ENCODE measurements at regions not wholly inside any gene's neighbourhood (a gene's known extent, or its start where the extent isn't known, plus 50 kb on each side); places are given as distances from the start of the nearest gene placed in this dataset.
"Not testable (repeated sequence)": the region's sequence is repeated elsewhere in the genome, so short reads cannot be mapped to it uniquely, and the experiment has no call there.

GRCh38 chr6:125623085-125623484, 126.3 kb upstream of the HEY2 start:
- ChIA-PET POLR2A (no interaction called here), CTCF (no interaction called here)
- Mint-ChIP-seq H3K27me3 (ENCODE audit: low read depth) (peaks cover 19% of the 10 kb centered on the region), H3K27ac (no peak overlapping the region), H3K4me3 (no peak overlapping the region), H3K4me1 (ENCODE audit: low read depth) (no peaks in the 10 kb centered on the region), H3K9me3 (ENCODE audit: insufficient read depth) (no peaks in the 10 kb centered on the region), H3K36me3 (ENCODE audit: low read depth) (no peaks in the 10 kb centered on the region)
- no peak for ATAC-seq
- no peak for DNase-seq

GRCh38 chr6:125631165-125631564, 118.3 kb upstream of the HEY2 start:
- CTCF ChIA-PET: no interaction called here
- POLR2A ChIA-PET: no interaction called here
- H3K36me3 Mint-ChIP-seq (ENCODE audit: low read depth): no peaks in the 10 kb centered on the region
- no peak overlapping the region for H3K27ac Mint-ChIP-seq
- no peak overlapping the region for H3K4me3 Mint-ChIP-seq
- H3K4me1 Mint-ChIP-seq (ENCODE audit: low read depth): no peaks in the 10 kb centered on the region
- H3K9me3 Mint-ChIP-seq (ENCODE audit: insufficient read depth): no peaks in the 10 kb centered on the region
- ATAC-seq: no peak
- no peak for DNase-seq
- H3K27me3 Mint-ChIP-seq (ENCODE audit: low read depth): peaks cover 8% of the 10 kb centered on the region

GRCh38 chr6:125636011-125636410, 113.4 kb upstream of the HEY2 start:
- H3K4me1 Mint-ChIP-seq (ENCODE audit: low read depth); H3K27me3 Mint-ChIP-seq (ENCODE audit: low read depth); POLR2A ChIA-PET; H3K27ac Mint-ChIP-seq; DNase-seq; H3K9me3 Mint-ChIP-seq (ENCODE audit: insufficient read depth); CTCF ChIA-PET; H3K4me3 Mint-ChIP-seq; H3K36me3 Mint-ChIP-seq (ENCODE audit: low read depth); ATAC-seq: not testable (repeated sequence)

GRCh38 chr6:125636671-125637070, 112.8 kb upstream of the HEY2 start:
- no peaks in the 10 kb centered on the region for H3K9me3 Mint-ChIP-seq (ENCODE audit: insufficient read depth)
- DNase-seq (no peak), ATAC-seq (no peak)
- ChIA-PET POLR2A (no interaction called here), CTCF (no interaction called here)
- H3K27ac Mint-ChIP-seq: no peak overlapping the region
- no peaks in the 10 kb centered on the region for H3K27me3 Mint-ChIP-seq (ENCODE audit: low read depth)
- no peaks in the 10 kb centered on the region for H3K4me1 Mint-ChIP-seq (ENCODE audit: low read depth)
- no peak overlapping the region for H3K4me3 Mint-ChIP-seq
- H3K36me3 Mint-ChIP-seq (ENCODE audit: low read depth): no peaks in the 10 kb centered on the region

GRCh38 chr6:125637207-125637606, 112.2 kb upstream of the HEY2 start:
- no peak overlapping the region for H3K27ac Mint-ChIP-seq
- CTCF ChIA-PET: no interaction called here

GRCh38 chr6:125639466-125640020, 109.9 kb upstream of the HEY2 start:
- Mint-ChIP-seq H3K27ac (no peak overlapping the region), H3K4me1 (ENCODE audit: low read depth) (no peaks in the 10 kb centered on the region), H3K27me3 (ENCODE audit: low read depth) (no peaks in the 10 kb centered on the region), H3K4me3 (no peak overlapping the region), H3K9me3 (ENCODE audit: insufficient read depth) (no peaks in the 10 kb centered on the region), H3K36me3 (ENCODE audit: low read depth) (no peaks in the 10 kb centered on the region)
- ChIA-PET POLR2A (no interaction called here), CTCF (interaction anchor here (0.8 kb wide), 1 partner anchor 17 kb away, joined by 3 read pairs; no protein-coding TSS in a partner anchor)
- DNase-seq: no peak
- ATAC-seq: no peak

More at GRCh38 chr6:125637207-125637606, 112.2 kb upstream of the HEY2 start:
- no peak for ATAC-seq
- POLR2A ChIA-PET: no interaction called here
- no peak overlapping the region for H3K4me3 Mint-ChIP-seq
- no peak for DNase-seq
- H3K4me1 Mint-ChIP-seq (ENCODE audit: low read depth): no peaks in the 10 kb centered on the region
- no peaks in the 10 kb centered on the region for H3K27me3 Mint-ChIP-seq (ENCODE audit: low read depth)
- H3K9me3 Mint-ChIP-seq (ENCODE audit: insufficient read depth): no peaks in the 10 kb centered on the region
- H3K36me3 Mint-ChIP-seq (ENCODE audit: low read depth): no peaks in the 10 kb centered on the region

GRCh38 chr6:125640441-125641150, 108.8 kb upstream of the HEY2 start:
- Mint-ChIP-seq H3K4me3 (no peak overlapping the region), H3K27ac (no peak overlapping the region), H3K27me3 (ENCODE audit: low read depth) (no peaks in the 10 kb centered on the region), H3K36me3 (ENCODE audit: low read depth) (no peaks in the 10 kb centered on the region), H3K9me3 (ENCODE audit: insufficient read depth) (no peaks in the 10 kb centered on the region), H3K4me1 (ENCODE audit: low read depth) (no peaks in the 10 kb centered on the region)
- DNase-seq: no peak
- ChIA-PET POLR2A (no interaction called here), CTCF (no interaction called here)
- no peak for ATAC-seq

- H3K4me1 Mint-ChIP-seq (ENCODE audit: low read depth); DNase-seq; H3K36me3 Mint-ChIP-seq (ENCODE audit: low read depth); H3K27me3 Mint-ChIP-seq (ENCODE audit: low read depth); H3K9me3 Mint-ChIP-seq (ENCODE audit: insufficient read depth); H3K4me3 Mint-ChIP-seq; CTCF ChIA-PET; ATAC-seq; POLR2A ChIA-PET; H3K27ac Mint-ChIP-seq: not testable (repeated sequence)
Observed at GRCh38 chr6:125643967-125644661, 105.3 kb upstream of the HEY2 start.

- Mint-ChIP-seq H3K36me3 (ENCODE audit: low read depth) (no peaks in the 10 kb centered on the region), H3K4me1 (ENCODE audit: low read depth) (no peaks in the 10 kb centered on the region), H3K27me3 (ENCODE audit: low read depth) (peaks cover 7% of the 10 kb centered on the region), H3K27ac (no peak overlapping the region), H3K4me3 (no peak overlapping the region), H3K9me3 (ENCODE audit: insufficient read depth) (no peaks in the 10 kb centered on the region)
- ATAC-seq (no peak), DNase-seq (no peak)
- ChIA-PET CTCF (no interaction called here), POLR2A (no interaction called here)
Observed at GRCh38 chr6:125647391-125647790, 102.0 kb upstream of the HEY2 start.

- ATAC-seq; H3K36me3 Mint-ChIP-seq (ENCODE audit: low read depth); H3K27ac Mint-ChIP-seq; CTCF ChIA-PET; H3K4me1 Mint-ChIP-seq (ENCODE audit: low read depth); H3K27me3 Mint-ChIP-seq (ENCODE audit: low read depth); DNase-seq; H3K4me3 Mint-ChIP-seq; POLR2A ChIA-PET; H3K9me3 Mint-ChIP-seq (ENCODE audit: insufficient read depth): not testable (repeated sequence)
Observed at GRCh38 chr6:125653752-125654151, 95.7 kb upstream of the HEY2 start.

- H3K9me3 Mint-ChIP-seq (ENCODE audit: insufficient read depth): no peaks in the 10 kb centered on the region
- H3K4me1 Mint-ChIP-seq (ENCODE audit: low read depth): no peaks in the 10 kb centered on the region
- ChIA-PET POLR2A (no interaction called here), CTCF (no interaction called here)
- no peaks in the 10 kb centered on the region for H3K36me3 Mint-ChIP-seq (ENCODE audit: low read depth)
- no peak overlapping the region for H3K27ac Mint-ChIP-seq
- DNase-seq (no peak), ATAC-seq (no peak)
- H3K27me3 Mint-ChIP-seq (ENCODE audit: low read depth): peaks cover 9% of the 10 kb centered on the region
- no peak overlapping the region for H3K4me3 Mint-ChIP-seq
Observed at GRCh38 chr6:125655511-125655910, 93.9 kb upstream of the HEY2 start.

- peaks cover 9% of the 10 kb centered on the region for H3K27me3 Mint-ChIP-seq (ENCODE audit: low read depth)
- H3K27ac Mint-ChIP-seq: no peak overlapping the region
- H3K4me3 Mint-ChIP-seq: no peak overlapping the region
- no peak for ATAC-seq
- H3K4me1 Mint-ChIP-seq (ENCODE audit: low read depth): no peaks in the 10 kb centered on the region
- ChIA-PET POLR2A (interaction anchor here (0.6 kb wide), 1 partner anchor 1046 kb away, joined by 3 read pairs; no protein-coding TSS in a partner anchor), CTCF (no interaction called here)
- DNase-seq: no peak
- H3K9me3 Mint-ChIP-seq (ENCODE audit: insufficient read depth): no peaks in the 10 kb centered on the region
- H3K36me3 Mint-ChIP-seq (ENCODE audit: low read depth): no peaks in the 10 kb centered on the region
Observed at GRCh38 chr6:125656287-125656870, 93.1 kb upstream of the HEY2 start.

Measured in activated CD8-positive, alpha-beta T cell treated with anti-CD3 and anti-CD28 coated beads, Interleukin-2, amount 10 ng/mL, durations not matched to agents 7 days and 5 days (primary cell).